Activated naive CD4-positive, alpha-beta T cell treated with anti-CD3 and anti-CD28 coated beads for 36 hours (primary cell): ENCODE measurements at regions not wholly inside any gene's neighbourhood (a gene's known extent, or its start where the extent isn't known, plus 50 kb on each side); places are given as distances from the start of the nearest gene placed in this dataset.
"Not testable (repeated sequence)": the region's sequence is repeated elsewhere in the genome, so short reads cannot be mapped to it uniquely, and the experiment has no call there.

Source experiments
- CTCF ChIA-PET: fragments of 350-600 bp; sonication (Branson Sonifier 250); formaldehyde crosslinking; loops from one replicate; lab custom pipeline; 2021; ENCODE audit warnings: antibody characterized with exemption; lab: Charles Lee
- DNase-seq: peaks from one replicate; pipeline ENCODE4 v3.0.0-alpha.2; 2020
- H3K27ac Mint-ChIP-seq: one replicate; pipeline ENCODE4 v1.8.0; 2021; ENCODE audit warnings: mild to moderate bottlenecking, mixed read lengths
- H3K27me3 Mint-ChIP-seq: one replicate; pipeline ENCODE4 v1.8.0; 2021; ENCODE audit warnings: low read depth, mixed read lengths
- H3K36me3 Mint-ChIP-seq: one replicate; pipeline ENCODE4 v1.8.0; 2021; ENCODE audit warnings: low read depth, mixed read lengths
- H3K4me1 Mint-ChIP-seq: one replicate; pipeline ENCODE4 v1.8.0; 2021; ENCODE audit warnings: low read depth, mixed read lengths
- H3K4me3 Mint-ChIP-seq: one replicate; pipeline ENCODE4 v1.8.0; 2021; ENCODE audit warnings: mild to moderate bottlenecking, moderate library complexity, mixed read lengths
- H3K9me3 Mint-ChIP-seq: one replicate; pipeline ENCODE4 v1.8.0; 2021; ENCODE audit warnings: mixed read lengths
- intact Hi-C: fragments of 100-400 bp; cut with micrococcal nuclease; formaldehyde crosslinking; loops from one replicate; pipeline ENCODE4 v1.15.1; 2023

- H3K36me3 Mint-ChIP-seq, intact Hi-C loops, DNase-seq, H3K27me3 Mint-ChIP-seq, H3K4me1 Mint-ChIP-seq, CTCF ChIA-PET, H3K27ac Mint-ChIP-seq, H3K4me3 Mint-ChIP-seq: not testable (repeated sequence)
- peaks cover 11% of the 10 kb centered on the region for H3K9me3 Mint-ChIP-seq
These were observed 200.9 kb downstream of the TMEM26 start for GRCh38 chr10:61252326-61252725.

GRCh38 chr10:61251089-61251488 is 202.1 kb downstream of the TMEM26 start:
- Mint-ChIP-seq H3K36me3 (no peaks in the 10 kb centered on the region), H3K27ac (no peak overlapping the region), H3K4me1 (no peaks in the 10 kb centered on the region), H3K27me3 (peaks cover 8% of the 10 kb centered on the region), H3K9me3 (peaks cover 11% of the 10 kb centered on the region), H3K4me3 (no peak overlapping the region)
- CTCF ChIA-PET = no interaction called here
- DNase-seq = no peak
- intact Hi-C loops = no loop called here

GRCh38 chr10:61250131-61250530 is 203.1 kb downstream of the TMEM26 start:
- H3K4me3 Mint-ChIP-seq = no peak overlapping the region
- H3K36me3 Mint-ChIP-seq = no peaks in the 10 kb centered on the region
- H3K9me3 Mint-ChIP-seq = peaks cover 8% of the 10 kb centered on the region
- H3K27me3 Mint-ChIP-seq = peaks cover 8% of the 10 kb centered on the region
- intact Hi-C loops = no loop called here
- H3K27ac Mint-ChIP-seq = no peak overlapping the region
- DNase-seq = no peak
- no peaks in the 10 kb centered on the region for H3K4me1 Mint-ChIP-seq
- CTCF ChIA-PET = no interaction called here

GRCh38 chr10:61248013-61248412 is 205.2 kb downstream of the TMEM26 start:
- no peaks in the 10 kb centered on the region for H3K4me1 Mint-ChIP-seq
- intact Hi-C loops = no loop called here
- no peaks in the 10 kb centered on the region for H3K9me3 Mint-ChIP-seq
- no peak for DNase-seq
- CTCF ChIA-PET = no interaction called here
- peaks cover 6% of the 10 kb centered on the region for H3K27me3 Mint-ChIP-seq
- no peak overlapping the region for H3K27ac Mint-ChIP-seq
- no peaks in the 10 kb centered on the region for H3K36me3 Mint-ChIP-seq
- no peak overlapping the region for H3K4me3 Mint-ChIP-seq

- Mint-ChIP-seq H3K4me3 (no peak overlapping the region), H3K9me3 (no peaks in the 10 kb centered on the region), H3K27me3 (no peaks in the 10 kb centered on the region), H3K4me1 (no peaks in the 10 kb centered on the region), H3K36me3 (no peaks in the 10 kb centered on the region), H3K27ac (no peak overlapping the region)
- intact Hi-C loops = no loop called here
- no peak for DNase-seq
- CTCF ChIA-PET = interaction anchor here (1.5 kb wide), 1 partner anchor 103 kb away, joined by 3 read pairs; no protein-coding TSS in a partner anchor
These were observed 208.9 kb downstream of the TMEM26 start for GRCh38 chr10:61244261-61244775.

GRCh38 chr10:61232780-61233179 is 220.4 kb downstream of the TMEM26 start:
- Mint-ChIP-seq H3K27me3 (no peaks in the 10 kb centered on the region), H3K4me1 (no peaks in the 10 kb centered on the region), H3K4me3 (no peak overlapping the region), H3K27ac (no peak overlapping the region), H3K9me3 (peaks cover 1% of the 10 kb centered on the region), H3K36me3 (no peaks in the 10 kb centered on the region)
- CTCF ChIA-PET = interaction anchor here (0.6 to 1.0 kb wide), 4 partner anchors 16 to 113 kb away, joined by 3 to 8 read pairs (median 4); no protein-coding TSS in a partner anchor
- intact Hi-C loops = no loop called here
- no peak for DNase-seq

GRCh38 chr10:61225939-61226338 is 227.2 kb downstream of the TMEM26 start:
- H3K27me3 Mint-ChIP-seq = peaks cover 6% of the 10 kb centered on the region
- intact Hi-C loops = no loop called here
- H3K27ac Mint-ChIP-seq = no peak overlapping the region
- H3K4me3 Mint-ChIP-seq = no peak overlapping the region
- peaks cover 18% of the 10 kb centered on the region for H3K9me3 Mint-ChIP-seq
- CTCF ChIA-PET = no interaction called here
- DNase-seq = no peak
- no peaks in the 10 kb centered on the region for H3K36me3 Mint-ChIP-seq
- H3K4me1 Mint-ChIP-seq = no peaks in the 10 kb centered on the region

GRCh38 chr10:61223576-61223975 is 229.6 kb downstream of the TMEM26 start:
- intact Hi-C loops = no loop called here
- H3K4me1 Mint-ChIP-seq = no peaks in the 10 kb centered on the region

GRCh38 chr10:61219696-61220095 is 233.5 kb downstream of the TMEM26 start:
- H3K27me3 Mint-ChIP-seq = peaks cover 9% of the 10 kb centered on the region
- H3K27ac Mint-ChIP-seq = no peak overlapping the region
- H3K4me1 Mint-ChIP-seq = no peaks in the 10 kb centered on the region
- intact Hi-C loops = no loop called here
- H3K4me3 Mint-ChIP-seq = no peak overlapping the region
- peaks cover 4% of the 10 kb centered on the region for H3K9me3 Mint-ChIP-seq
- H3K36me3 Mint-ChIP-seq = no peaks in the 10 kb centered on the region
- DNase-seq = no peak
- CTCF ChIA-PET = no interaction called here

More at GRCh38 chr10:61223576-61223975, 229.6 kb downstream of the TMEM26 start:
- peaks cover 9% of the 10 kb centered on the region for H3K27me3 Mint-ChIP-seq
- H3K9me3 Mint-ChIP-seq = peaks cover 18% of the 10 kb centered on the region
- no peak overlapping the region for H3K27ac Mint-ChIP-seq
- no peaks in the 10 kb centered on the region for H3K36me3 Mint-ChIP-seq
- H3K4me3 Mint-ChIP-seq = no peak overlapping the region
- DNase-seq = no peak
- CTCF ChIA-PET = no interaction called here

GRCh38 chr10:61217851-61218565 is 235.2 kb downstream of the TMEM26 start:
- no peak overlapping the region for H3K4me3 Mint-ChIP-seq
- intact Hi-C loops = no loop called here
- H3K27ac Mint-ChIP-seq = no peak overlapping the region
- H3K4me1 Mint-ChIP-seq = no peaks in the 10 kb centered on the region
- H3K27me3 Mint-ChIP-seq = peaks cover 9% of the 10 kb centered on the region
- CTCF ChIA-PET = interaction anchor here (0.6 kb wide), 1 partner anchor 12 kb away, joined by 3 read pairs; no protein-coding TSS in a partner anchor
- H3K36me3 Mint-ChIP-seq = no peaks in the 10 kb centered on the region
- H3K9me3 Mint-ChIP-seq = no peaks in the 10 kb centered on the region
- no peak for DNase-seq

GRCh38 chr10:61215246-61215645 is 237.9 kb downstream of the TMEM26 start:
- H3K27me3 Mint-ChIP-seq = peaks cover 5% of the 10 kb centered on the region
- H3K27ac Mint-ChIP-seq = no peak overlapping the region
- CTCF ChIA-PET = interaction anchor here (0.6 kb wide), 1 partner anchor 117 kb away, joined by 3 read pairs; no protein-coding TSS in a partner anchor
- H3K9me3 Mint-ChIP-seq = no peaks in the 10 kb centered on the region
- no peak overlapping the region for H3K4me3 Mint-ChIP-seq
- H3K36me3 Mint-ChIP-seq = no peaks in the 10 kb centered on the region
- intact Hi-C loops = no loop called here
- DNase-seq = no peak
- H3K4me1 Mint-ChIP-seq = no peaks in the 10 kb centered on the region

GRCh38 chr10:61211468-61211867 is 241.7 kb downstream of the TMEM26 start:
- Mint-ChIP-seq H3K27ac (no peak overlapping the region), H3K9me3 (no peaks in the 10 kb centered on the region), H3K36me3 (no peaks in the 10 kb centered on the region), H3K4me1 (no peaks in the 10 kb centered on the region), H3K4me3 (no peak overlapping the region), H3K27me3 (no peaks in the 10 kb centered on the region)
- DNase-seq = no peak
- intact Hi-C loops = no loop called here
- CTCF ChIA-PET = no interaction called here

GRCh38 chr10:61197057-61197456 is 253.1 kb upstream of the RHOBTB1 start:
- intact Hi-C loops = no loop called here
- no peak for DNase-seq
- CTCF ChIA-PET = interaction anchor here (0.6 to 1.1 kb wide), 3 partner anchors 56 to 763 kb away, joined by 3 read pairs; no protein-coding TSS in a partner anchor
- no peaks in the 10 kb centered on the region for H3K27me3 Mint-ChIP-seq
- no peaks in the 10 kb centered on the region for H3K4me1 Mint-ChIP-seq
- H3K27ac Mint-ChIP-seq = no peak overlapping the region
- H3K9me3 Mint-ChIP-seq = peaks cover 7% of the 10 kb centered on the region
- no peaks in the 10 kb centered on the region for H3K36me3 Mint-ChIP-seq
- H3K4me3 Mint-ChIP-seq = no peak overlapping the region
